ENCODE measurements at regions not wholly inside any gene's neighbourhood (a gene's known extent, or its start where the extent isn't known, plus 50 kb on each side); places are given as distances from the start of the nearest gene placed in this dataset.

- H3K36me3 ChIP-seq = no peaks in the 10 kb centered on the region
- no peak overlapping the region for H3K4me3 ChIP-seq
- 74 to 77% methylated on average over 14 of the region's 14 CpGs for WGBS, 2 donors
- peaks cover under 1 to 7% (median 4%) of the 10 kb centered on the region in 4 donors for H3K9me3 ChIP-seq
- H3K27ac ChIP-seq = no peak overlapping the region
- H3K4me1 ChIP-seq = no peaks in the 10 kb centered on the region
- intact Hi-C loops (cut with DNase I) = loop anchor here (5.0 to 10.0 kb wide), 2 partner anchors 106 to 266 kb away; partner anchors contain the start of gene INSIG1
- TF ChIP-seq POLR2A (IDR thresholded peaks at IDR 0.05) (no peak), CTCF (IDR thresholded peaks at IDR 0.05) (no peak), EP300 (IDR thresholded peaks at IDR 0.05) (no peak), POLR2AphosphoS5 (IDR thresholded peaks at IDR 0.05) (no peak)
- DNase-seq = no peak
- H3K27me3 ChIP-seq = peaks cover 0 to 26% (median 0%) of the 10 kb centered on the region in 3 donors
Measured at GRCh38 chr7:155191137-155191536, 106.5 kb upstream of the INSIG1 start.

- intact Hi-C loops (cut with DNase I) = loop anchor here (5.0 to 10.0 kb wide), 2 partner anchors 105 to 267 kb away; partner anchors contain the start of gene INSIG1
- TF ChIP-seq POLR2AphosphoS5 (IDR thresholded peaks at IDR 0.05) = no peak
- TF ChIP-seq CTCF (IDR thresholded peaks at IDR 0.05) = no peak
- no peak for TF ChIP-seq EP300 (IDR thresholded peaks at IDR 0.05)
- TF ChIP-seq POLR2A (IDR thresholded peaks at IDR 0.05) = no peak
Measured at GRCh38 chr7:155191901-155192478, 105.7 kb upstream of the INSIG1 start.

GRCh38 chr7:155192961-155193640, 104.6 kb upstream of the INSIG1 start:
- 83 to 93% methylated on average over 11 of the region's 11 CpGs for WGBS, 2 donors
- H3K27ac ChIP-seq = no peak overlapping the region
- H3K27me3 ChIP-seq = peaks cover 0 to 34% (median 0%) of the 10 kb centered on the region in 3 donors
- TF ChIP-seq EP300 (IDR thresholded peaks at IDR 0.05) = no peak
- no peak for TF ChIP-seq POLR2AphosphoS5 (IDR thresholded peaks at IDR 0.05)
- no peak for TF ChIP-seq CTCF (IDR thresholded peaks at IDR 0.05)
- TF ChIP-seq POLR2A (IDR thresholded peaks at IDR 0.05) = no peak
- H3K36me3 ChIP-seq = no peaks in the 10 kb centered on the region
- no peaks in the 10 kb centered on the region for H3K4me1 ChIP-seq
- peaks cover 0 to 6% (median 2%) of the 10 kb centered on the region in 4 donors for H3K9me3 ChIP-seq
- H3K4me3 ChIP-seq = no peak overlapping the region
- intact Hi-C loops (cut with DNase I) = loop anchor here (5.0 to 10.0 kb wide), 2 partner anchors 104 to 268 kb away; partner anchors contain the start of gene INSIG1
- peak; percentile 41 for DNase-seq

More at GRCh38 chr7:155191901-155192478, 105.7 kb upstream of the INSIG1 start:
- 76 to 84% methylated on average over 4 of the region's 4 CpGs for WGBS, 2 donors
- Histone ChIP-seq H3K9me3 (peaks cover 0 to 6% (median 3%) of the 10 kb centered on the region in 4 donors), H3K36me3 (no peaks in the 10 kb centered on the region), H3K4me3 (no peak overlapping the region), H3K27me3 (peaks cover 0 to 33% (median 0%) of the 10 kb centered on the region in 3 donors), H3K4me1 (no peaks in the 10 kb centered on the region), H3K27ac (no peak overlapping the region)
- no peak for DNase-seq

- Histone ChIP-seq H3K9me3 (peaks cover 0 to 6% (median 2%) of the 10 kb centered on the region in 4 donors), H3K27ac (no peak overlapping the region), H3K4me3 (no peak overlapping the region), H3K36me3 (no peaks in the 10 kb centered on the region), H3K27me3 (peaks cover 0 to 34% (median 0%) of the 10 kb centered on the region in 3 donors), H3K4me1 (no peaks in the 10 kb centered on the region)
- intact Hi-C loops (cut with DNase I) = loop anchor here (5.0 to 10.0 kb wide), 2 partner anchors 104 to 269 kb away; partner anchors contain the start of gene INSIG1
- no peak for TF ChIP-seq POLR2A (IDR thresholded peaks at IDR 0.05)
- DNase-seq = peak; percentile 9
- WGBS, 2 donors = 75% methylated on average over 3 of the region's 3 CpGs
Measured at GRCh38 chr7:155193716-155194115, 104.0 kb upstream of the INSIG1 start.

Data from sigmoid colon (tissue), 6 donors.